ENCODE measurements at regions not wholly inside any gene's neighbourhood (a gene's known extent, or its start where the extent isn't known, plus 50 kb on each side); places are given as distances from the start of the nearest gene placed in this dataset.

DNA sequence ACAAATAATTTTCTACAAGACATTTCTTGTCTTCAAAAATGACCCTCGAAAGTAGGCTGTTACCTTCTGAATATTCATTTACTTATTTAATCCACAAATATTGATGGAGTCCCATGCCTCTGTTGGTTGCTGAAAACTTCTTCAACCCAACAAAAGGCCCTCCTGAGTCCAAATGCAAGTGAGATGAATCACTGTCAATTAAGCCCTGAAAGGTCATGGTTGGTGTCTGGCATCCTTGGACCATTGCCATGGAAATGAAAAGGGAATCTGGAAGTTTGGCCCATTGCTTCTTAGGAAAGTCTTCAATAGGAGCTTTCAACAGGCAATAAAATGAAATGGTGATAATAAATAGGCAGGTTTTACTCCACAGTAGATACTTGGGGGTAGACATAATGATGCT is 364.7 kb upstream of the DYNLRB2 start:
- Histone ChIP-seq H3K4me3 (ENCODE audit: low read length) (no peak overlapping the region), H3K9me3 (ENCODE audit: control insufficient read depth in 1 of 2, insufficient read depth in 1 of 2, low read length in 2 of 2) (no peaks in the 10 kb centered on the region), H3K36me3 (ENCODE audit: insufficient read depth, low read length) (no peaks in the 10 kb centered on the region), H3K27ac (ENCODE audit: low read depth in 1 of 2, low read length in 2 of 2) (no peak overlapping the region), H3K27me3 (ENCODE audit: control insufficient read depth in 1 of 2, insufficient read depth in 2 of 2, low read length in 2 of 2) (peaks cover 6 to 10% of the 10 kb centered on the region in 2 experiments), H3K4me1 (ENCODE audit: insufficient read depth, low read length) (no peaks in the 10 kb centered on the region)
- TF ChIP-seq, protein P1, sequence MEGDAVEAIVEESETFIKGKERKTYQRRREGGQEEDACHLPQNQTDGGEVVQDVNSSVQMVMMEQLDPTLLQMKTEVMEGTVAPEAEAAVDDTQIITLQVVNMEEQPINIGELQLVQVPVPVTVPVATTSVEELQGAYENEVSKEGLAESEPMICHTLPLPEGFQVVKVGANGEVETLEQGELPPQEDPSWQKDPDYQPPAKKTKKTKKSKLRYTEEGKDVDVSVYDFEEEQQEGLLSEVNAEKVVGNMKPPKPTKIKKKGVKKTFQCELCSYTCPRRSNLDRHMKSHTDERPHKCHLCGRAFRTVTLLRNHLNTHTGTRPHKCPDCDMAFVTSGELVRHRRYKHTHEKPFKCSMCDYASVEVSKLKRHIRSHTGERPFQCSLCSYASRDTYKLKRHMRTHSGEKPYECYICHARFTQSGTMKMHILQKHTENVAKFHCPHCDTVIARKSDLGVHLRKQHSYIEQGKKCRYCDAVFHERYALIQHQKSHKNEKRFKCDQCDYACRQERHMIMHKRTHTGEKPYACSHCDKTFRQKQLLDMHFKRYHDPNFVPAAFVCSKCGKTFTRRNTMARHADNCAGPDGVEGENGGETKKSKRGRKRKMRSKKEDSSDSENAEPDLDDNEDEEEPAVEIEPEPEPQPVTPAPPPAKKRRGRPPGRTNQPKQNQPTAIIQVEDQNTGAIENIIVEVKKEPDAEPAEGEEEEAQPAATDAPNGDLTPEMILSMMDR (IDR thresholded peaks at IDR 0.05), result no peak
- intact Hi-C loops (cut with DNase I, micrococcal nuclease), result no loop called here
- Mint-ChIP-seq H3K9me3 (no peaks in the 10 kb centered on the region), H3K27me3 (peaks cover 33% of the 10 kb centered on the region), H3K27ac (no peak overlapping the region), H3K36me3 (ENCODE audit: low read depth) (no peaks in the 10 kb centered on the region), H3K4me1 (ENCODE audit: low read depth) (no peaks in the 10 kb centered on the region), H3K4me3 (no peak overlapping the region)
- CTCF ChIA-PET, result no interaction called here
- POLR2A ChIA-PET, result no interaction called here
- no peak for ATAC-seq (ENCODE audit: poor library complexity)
- no peak for DNase-seq

DNA sequence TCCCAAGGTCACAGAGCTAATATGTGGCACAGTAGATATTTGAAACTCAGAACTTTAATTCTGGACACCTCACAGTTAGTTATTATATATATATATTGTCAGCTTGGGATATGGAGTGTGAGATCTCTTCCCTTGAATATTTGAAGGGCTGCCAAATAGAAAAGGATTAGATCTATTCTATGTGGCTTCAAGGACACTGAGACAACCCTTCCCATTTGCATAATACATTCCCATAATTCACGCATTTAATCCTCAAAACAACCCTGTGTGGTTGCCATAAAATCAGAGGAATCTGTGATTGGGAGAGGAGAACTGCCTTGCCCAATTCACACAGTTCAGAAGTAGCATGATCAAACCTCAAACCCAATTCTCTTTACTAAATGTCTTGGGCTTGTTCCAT is 365.8 kb upstream of the DYNLRB2 start:
- H3K4me3 Mint-ChIP-seq, result no peak overlapping the region
- no peaks in the 10 kb centered on the region for H3K36me3 Mint-ChIP-seq (ENCODE audit: low read depth)
- TF ChIP-seq, protein P1 (IDR thresholded peaks at IDR 0.05), result no peak
- Histone ChIP-seq H3K27ac (ENCODE audit: low read depth in 1 of 2, low read length in 2 of 2) (no peak overlapping the region), H3K4me3 (ENCODE audit: low read length) (no peak overlapping the region), H3K27me3 (ENCODE audit: control insufficient read depth in 1 of 2, insufficient read depth in 2 of 2, low read length in 2 of 2) (peaks cover 6 to 7% of the 10 kb centered on the region in 2 experiments), H3K4me1 (ENCODE audit: insufficient read depth, low read length) (no peaks in the 10 kb centered on the region), H3K9me3 (ENCODE audit: control insufficient read depth in 1 of 2, insufficient read depth in 1 of 2, low read length in 2 of 2) (no peaks in the 10 kb centered on the region), H3K36me3 (ENCODE audit: insufficient read depth, low read length) (no peaks in the 10 kb centered on the region)
- intact Hi-C loops (cut with DNase I, micrococcal nuclease), result no loop called here
- no peak overlapping the region for H3K27ac Mint-ChIP-seq
- no peaks in the 10 kb centered on the region for H3K4me1 Mint-ChIP-seq (ENCODE audit: low read depth)
- ChIA-PET CTCF (no interaction called here), POLR2A (no interaction called here)
- ATAC-seq (ENCODE audit: poor library complexity), result no peak
- no peak for DNase-seq
- peaks cover 25% of the 10 kb centered on the region for H3K27me3 Mint-ChIP-seq
- H3K9me3 Mint-ChIP-seq, result no peaks in the 10 kb centered on the region

DNA sequence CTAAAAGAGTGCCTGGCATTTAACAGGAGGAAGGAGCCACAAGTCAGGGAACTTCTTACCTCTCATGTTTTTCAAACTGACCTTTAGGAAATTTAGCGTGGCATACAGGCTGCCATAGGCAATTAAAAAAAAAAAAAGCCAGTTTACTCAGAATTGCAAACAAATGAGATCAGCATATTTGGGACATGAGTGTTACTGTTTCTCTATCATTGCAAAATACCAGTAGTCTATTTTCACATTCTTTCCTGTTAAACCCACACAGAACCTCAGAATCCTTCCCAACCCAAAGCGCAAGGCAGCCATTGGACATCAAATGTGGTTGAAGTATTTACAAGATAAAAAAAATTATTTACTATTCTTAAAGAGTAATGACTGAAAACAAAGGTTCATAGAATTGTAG is 366.4 kb upstream of the DYNLRB2 start:
- H3K4me1 ChIP-seq (ENCODE audit: insufficient read depth, low read length), result no peaks in the 10 kb centered on the region
- H3K27ac Mint-ChIP-seq, result no peak overlapping the region
- CTCF ChIA-PET, result no interaction called here
- H3K4me3 ChIP-seq (ENCODE audit: low read length), result no peak overlapping the region
- no peaks in the 10 kb centered on the region for H3K36me3 ChIP-seq (ENCODE audit: insufficient read depth, low read length)
- POLR2A ChIA-PET, result no interaction called here
- H3K9me3 ChIP-seq (ENCODE audit: control insufficient read depth in 1 of 2, insufficient read depth in 1 of 2, low read length in 2 of 2), result no peaks in the 10 kb centered on the region
- TF ChIP-seq, protein P1 (IDR thresholded peaks at IDR 0.05), result no peak
- DNase-seq, result no peak
- no peaks in the 10 kb centered on the region for H3K9me3 Mint-ChIP-seq
- no peak overlapping the region for H3K4me3 Mint-ChIP-seq
- H3K36me3 Mint-ChIP-seq (ENCODE audit: low read depth), result no peaks in the 10 kb centered on the region
- ATAC-seq (ENCODE audit: poor library complexity), result no peak
- peaks cover 25% of the 10 kb centered on the region for H3K27me3 Mint-ChIP-seq
- no peak overlapping the region for H3K27ac ChIP-seq (ENCODE audit: low read depth in 1 of 2, low read length in 2 of 2)
- no peaks in the 10 kb centered on the region for H3K4me1 Mint-ChIP-seq (ENCODE audit: low read depth)
- intact Hi-C loops (cut with DNase I, micrococcal nuclease), result no loop called here
- peaks cover 6 to 7% of the 10 kb centered on the region in 2 experiments for H3K27me3 ChIP-seq (ENCODE audit: control insufficient read depth in 1 of 2, insufficient read depth in 2 of 2, low read length in 2 of 2)

Data from CD4-positive, alpha-beta T cell (primary cell).